ENCODE measurements at regions not wholly inside any gene's neighbourhood (a gene's known extent, or its start where the extent isn't known, plus 50 kb on each side); places are given as distances from the start of the nearest gene placed in this dataset.
A peak's percentile ranks its signal among the peaks of the same experiment; 100 is the strongest.

DNA sequence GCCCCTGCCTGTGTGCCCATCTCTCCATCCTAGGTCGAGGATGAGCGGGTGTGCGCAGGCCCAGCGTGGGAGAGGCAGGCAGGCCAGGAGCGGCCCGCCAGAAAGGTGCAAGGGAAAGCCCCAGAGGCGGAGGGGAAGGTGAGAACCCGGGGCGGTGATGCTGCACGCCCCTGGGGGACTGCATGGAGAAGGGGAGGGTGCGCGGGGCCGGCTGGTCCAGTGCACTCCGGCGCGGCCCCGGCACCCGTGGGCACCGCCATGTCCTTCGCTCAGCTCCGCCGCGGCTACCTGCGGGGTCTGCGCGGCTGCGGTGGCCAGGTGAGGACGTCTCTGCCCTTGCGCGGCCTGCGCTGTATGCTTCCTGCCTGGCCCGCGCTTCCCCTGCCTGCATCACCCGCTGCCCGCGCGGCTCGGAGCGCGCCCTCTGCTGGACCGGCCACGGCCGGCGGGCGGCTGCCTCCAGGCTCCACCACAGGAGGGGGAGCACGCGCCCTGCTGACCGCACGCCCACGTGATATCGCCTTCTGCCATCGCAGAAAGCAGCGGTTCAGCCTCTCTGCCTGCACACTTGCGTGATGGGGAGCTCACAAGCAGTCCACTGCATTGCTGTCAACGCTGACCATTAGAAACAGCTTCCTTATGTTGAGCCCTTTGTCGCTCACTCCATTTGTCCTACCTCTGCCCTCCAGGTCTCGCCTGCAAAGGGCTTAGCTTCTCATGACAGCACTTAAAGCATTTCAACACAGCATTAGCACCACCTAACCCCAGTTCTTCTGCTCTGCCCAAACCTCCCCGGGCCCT, 73.9 kb downstream of the CXCL12 start:
- Histone ChIP-seq H3K4me1 (replicated peaks) (peaks cover 4% of the 10 kb centered on the region; the same call in 1 of the 2 replicates), H3K36me3 (no peaks in the 10 kb centered on the region), H3K27ac (no peak overlapping the region), H3K9me3 (replicated peaks) (no peaks in the 10 kb centered on the region), H3K4me3 (no peak overlapping the region), H3K27me3 (replicated peaks) (no peaks in the 10 kb centered on the region)
- DNase-seq (ENCODE audit: low read depth in 1 of 2, low spot score in 2 of 2): peak; percentile 39 to 55

DNA sequence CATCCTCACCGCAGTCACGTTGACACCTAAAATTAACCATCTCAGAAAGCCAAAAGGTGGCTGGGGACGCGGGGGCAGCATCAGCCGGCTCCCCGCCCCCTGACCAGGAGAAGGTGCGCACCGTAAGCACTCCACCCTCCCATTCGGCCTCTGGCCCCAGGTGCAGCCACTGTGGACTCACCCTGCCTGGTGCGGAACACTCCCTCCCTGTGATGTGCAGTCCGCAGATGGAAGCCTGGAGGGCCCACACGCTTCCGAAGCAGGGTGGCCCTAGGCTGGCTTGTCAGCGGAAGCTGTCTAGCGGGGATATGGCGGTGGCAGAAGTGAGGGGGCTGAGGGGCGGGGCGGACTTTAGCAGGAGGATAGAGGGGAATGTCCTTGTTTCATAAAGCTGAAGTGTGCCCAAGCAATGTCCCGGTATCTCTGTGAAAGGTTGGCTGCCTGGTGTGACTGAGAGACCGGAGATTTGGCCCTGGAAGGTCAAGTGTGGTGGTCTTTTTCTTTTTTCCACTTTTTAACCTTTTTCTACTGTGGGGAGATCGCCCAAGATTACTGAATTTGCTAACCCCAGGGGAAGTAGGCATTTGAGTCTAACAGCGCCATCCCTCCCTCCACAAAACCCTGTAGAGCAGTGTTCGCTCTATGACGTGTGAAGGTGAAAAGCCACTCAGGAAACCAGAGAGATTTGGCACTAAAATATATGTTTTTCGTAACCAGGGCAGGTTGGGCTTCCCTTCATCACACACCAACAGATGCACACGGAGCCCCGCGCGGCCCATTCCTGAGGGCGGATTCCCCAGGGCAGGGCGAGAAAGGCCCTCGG, 74.7 kb downstream of the CXCL12 start:
- Histone ChIP-seq H3K27ac (no peak overlapping the region), H3K27me3 (replicated peaks) (no peaks in the 10 kb centered on the region), H3K9me3 (replicated peaks) (no peaks in the 10 kb centered on the region), H3K4me3 (no peak overlapping the region), H3K4me1 (replicated peaks) (peaks cover 4% of the 10 kb centered on the region; the same call in 1 of the 2 replicates), H3K36me3 (no peaks in the 10 kb centered on the region)
- DNase-seq (ENCODE audit: low read depth in 1 of 2, low spot score in 2 of 2): no peak

DNA sequence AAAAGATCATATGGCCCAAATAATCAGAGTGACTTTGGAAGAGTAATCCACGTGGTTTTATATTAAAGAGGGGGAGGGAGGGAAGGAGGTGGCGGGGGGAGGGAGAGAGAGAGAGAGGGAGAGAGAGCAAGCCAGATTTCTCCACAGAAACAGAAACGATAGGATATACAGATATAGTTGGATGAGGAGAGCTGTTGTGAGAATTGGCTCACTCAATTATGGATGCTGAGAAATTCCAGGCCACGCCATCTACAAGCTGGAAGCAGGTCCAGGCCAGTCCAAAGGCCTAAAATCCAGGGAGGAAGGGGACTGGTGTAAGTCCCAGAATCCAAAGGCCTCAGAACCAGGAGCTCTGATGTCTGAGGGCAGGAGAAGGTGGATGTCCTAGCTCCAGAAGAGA, 75.5 kb downstream of the CXCL12 start:
- DNase-seq (ENCODE audit: low read depth in 1 of 2, low spot score in 2 of 2): no peak
- no peak overlapping the region for H3K27ac ChIP-seq
- H3K27me3 ChIP-seq (replicated peaks): no peaks in the 10 kb centered on the region
- H3K4me1 ChIP-seq (replicated peaks): peaks cover 4% of the 10 kb centered on the region; the same call in 1 of the 2 replicates
- no peak overlapping the region for H3K4me3 ChIP-seq
- no peaks in the 10 kb centered on the region for H3K9me3 ChIP-seq (replicated peaks)
- no peaks in the 10 kb centered on the region for H3K36me3 ChIP-seq

DNA sequence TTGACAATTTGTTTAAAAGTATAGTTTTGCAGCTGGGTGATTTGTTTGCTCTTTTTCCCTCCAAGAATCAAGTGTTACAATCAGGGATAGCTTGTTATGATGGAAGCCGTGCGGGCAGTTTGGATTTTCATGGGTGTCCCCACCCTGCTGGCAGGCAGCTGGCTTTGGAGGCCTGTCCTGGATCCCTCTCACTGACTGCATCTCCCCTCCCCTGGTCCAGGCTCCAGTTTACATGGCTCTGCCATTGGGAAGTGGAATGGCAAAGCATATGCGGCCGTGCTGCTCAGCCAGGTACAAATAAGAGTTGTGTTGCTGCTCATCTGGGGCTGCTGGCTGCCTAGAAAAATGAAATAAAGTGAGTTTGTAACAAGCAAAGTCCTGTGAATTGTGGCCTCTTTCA, 76.0 kb downstream of the CXCL12 start:
- DNase-seq (ENCODE audit: low read depth in 1 of 2, low spot score in 2 of 2): no peak
- H3K27ac ChIP-seq: no peak overlapping the region
- no peaks in the 10 kb centered on the region for H3K36me3 ChIP-seq
- H3K9me3 ChIP-seq (replicated peaks): no peaks in the 10 kb centered on the region
- peaks cover 4% of the 10 kb centered on the region; the same call in 1 of the 2 replicates for H3K4me1 ChIP-seq (replicated peaks)
- no peak overlapping the region for H3K4me3 ChIP-seq
- H3K27me3 ChIP-seq (replicated peaks): no peaks in the 10 kb centered on the region

DNA sequence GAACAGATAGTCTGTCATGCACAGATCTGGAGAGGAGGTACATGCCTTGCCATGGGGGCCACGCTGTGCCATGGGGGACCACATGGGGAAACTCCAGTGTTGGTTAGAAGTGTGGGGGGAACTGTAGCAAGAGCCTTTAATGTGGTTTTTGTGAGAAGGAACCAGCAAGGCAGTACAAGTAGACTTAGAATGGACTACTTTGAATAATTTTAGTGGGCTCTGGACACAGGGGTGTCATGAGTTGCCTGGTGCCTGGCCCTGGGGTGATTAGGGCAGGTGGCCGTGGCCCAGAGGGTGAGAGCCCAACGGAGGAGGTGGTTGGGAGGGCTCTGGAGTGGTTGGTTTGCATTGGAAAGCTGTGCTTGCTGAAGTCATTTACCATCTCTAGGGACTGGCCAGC, 77.2 kb downstream of the CXCL12 start:
- H3K4me1 ChIP-seq (replicated peaks): peaks cover 4% of the 10 kb centered on the region; the same call in 1 of the 2 replicates
- no peak overlapping the region for H3K27ac ChIP-seq
- no peak for DNase-seq (ENCODE audit: low read depth in 1 of 2, low spot score in 2 of 2)
- no peaks in the 10 kb centered on the region for H3K27me3 ChIP-seq (replicated peaks)
- no peak overlapping the region for H3K4me3 ChIP-seq
- H3K9me3 ChIP-seq (replicated peaks): no peaks in the 10 kb centered on the region
- H3K36me3 ChIP-seq: no peaks in the 10 kb centered on the region

DNA sequence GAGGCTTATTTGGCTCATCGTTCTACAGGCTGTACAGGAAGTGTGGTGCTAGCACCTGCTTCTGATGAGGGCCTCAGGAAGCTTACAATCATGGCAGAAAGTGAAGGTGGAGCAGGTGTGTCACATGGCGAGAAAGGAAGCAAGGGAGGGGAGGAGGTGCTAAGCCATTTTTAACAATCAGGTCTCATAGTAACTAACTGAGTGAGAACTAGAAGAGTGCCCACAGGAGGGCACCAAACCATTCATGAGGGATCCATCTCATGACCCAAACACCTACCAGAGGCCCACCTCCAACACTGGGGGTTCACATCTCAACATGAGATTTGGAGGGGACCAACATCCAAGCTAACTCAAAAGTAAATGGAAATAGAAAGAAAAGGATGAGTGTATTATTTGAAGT, 78.1 kb downstream of the CXCL12 start:
- no peak for DNase-seq (ENCODE audit: low read depth in 1 of 2, low spot score in 2 of 2)
- no peaks in the 10 kb centered on the region for H3K27me3 ChIP-seq (replicated peaks)
- no peaks in the 10 kb centered on the region for H3K36me3 ChIP-seq
- no peaks in the 10 kb centered on the region for H3K9me3 ChIP-seq (replicated peaks)
- peaks cover 4% of the 10 kb centered on the region; the same call in 1 of the 2 replicates for H3K4me1 ChIP-seq (replicated peaks)
- no peak overlapping the region for H3K27ac ChIP-seq
- H3K4me3 ChIP-seq: no peak overlapping the region

DNA sequence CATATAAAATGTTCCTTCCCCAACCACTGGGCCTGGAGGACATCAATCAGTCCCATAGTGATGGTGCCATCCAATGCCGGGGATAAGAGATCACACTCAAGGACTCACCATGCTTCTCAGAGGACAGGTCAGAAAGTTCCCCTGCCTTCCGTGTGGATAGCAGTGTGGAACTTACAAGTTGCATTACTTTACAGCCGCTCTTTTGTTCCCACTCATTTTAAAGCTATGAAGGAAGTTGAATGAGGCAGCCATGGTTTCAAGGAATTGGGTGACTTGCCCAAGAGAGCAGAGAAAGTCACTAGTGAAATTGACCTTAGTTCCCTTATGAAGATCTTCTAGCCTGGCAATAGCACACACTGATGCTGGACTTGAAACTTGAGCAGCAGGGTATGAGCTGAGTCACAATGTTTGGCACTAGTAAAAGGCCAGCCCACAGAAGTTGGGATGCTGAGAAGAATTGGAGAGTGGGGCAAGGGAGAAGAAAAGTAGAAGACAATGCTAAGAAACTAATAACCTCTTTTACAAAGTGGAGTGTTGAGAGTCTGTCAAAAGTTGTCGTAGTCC, 78.7 kb downstream of the CXCL12 start:
- no peak overlapping the region for H3K4me3 ChIP-seq
- peaks cover 4% of the 10 kb centered on the region; the same call in 1 of the 2 replicates for H3K4me1 ChIP-seq (replicated peaks)
- no peaks in the 10 kb centered on the region for H3K27me3 ChIP-seq (replicated peaks)
- H3K9me3 ChIP-seq (replicated peaks): no peaks in the 10 kb centered on the region
- H3K36me3 ChIP-seq: no peaks in the 10 kb centered on the region
- H3K27ac ChIP-seq: no peak overlapping the region
- no peak for DNase-seq (ENCODE audit: low read depth in 1 of 2, low spot score in 2 of 2)

DNA sequence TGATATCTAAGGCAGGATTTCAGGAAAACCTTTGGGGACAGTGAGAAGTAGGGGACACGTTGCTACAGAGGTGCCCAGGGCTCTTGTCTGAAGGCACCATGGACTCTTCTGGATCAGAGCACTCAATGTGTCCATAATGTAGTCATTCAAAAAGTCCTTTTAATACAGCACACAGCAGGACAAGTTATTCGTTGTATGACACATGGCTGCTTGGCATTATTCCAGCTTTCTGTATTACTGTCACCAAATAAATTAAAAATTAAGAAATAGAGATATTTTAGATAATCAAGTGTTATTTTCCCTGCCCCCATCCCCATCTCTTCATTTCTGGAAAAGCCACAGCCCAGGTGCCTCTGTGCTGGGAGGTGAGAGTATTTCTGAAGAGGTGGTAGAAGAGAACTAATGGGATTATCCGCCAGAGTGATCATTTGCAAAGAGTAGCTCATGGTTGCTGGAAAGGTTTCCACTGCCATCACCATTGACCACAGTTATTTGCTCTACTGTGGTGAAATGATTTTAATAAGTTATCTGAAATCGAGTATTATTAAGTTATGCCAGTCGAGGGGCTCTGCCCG, 83.0 kb downstream of the CXCL12 start:
- Histone ChIP-seq H3K4me1 (replicated peaks) (no peaks in the 10 kb centered on the region), H3K36me3 (no peaks in the 10 kb centered on the region), H3K27ac (no peak overlapping the region), H3K4me3 (no peak overlapping the region), H3K9me3 (replicated peaks) (no peaks in the 10 kb centered on the region), H3K27me3 (replicated peaks) (no peaks in the 10 kb centered on the region)
- no peak for DNase-seq (ENCODE audit: low read depth in 1 of 2, low spot score in 2 of 2)

DNA sequence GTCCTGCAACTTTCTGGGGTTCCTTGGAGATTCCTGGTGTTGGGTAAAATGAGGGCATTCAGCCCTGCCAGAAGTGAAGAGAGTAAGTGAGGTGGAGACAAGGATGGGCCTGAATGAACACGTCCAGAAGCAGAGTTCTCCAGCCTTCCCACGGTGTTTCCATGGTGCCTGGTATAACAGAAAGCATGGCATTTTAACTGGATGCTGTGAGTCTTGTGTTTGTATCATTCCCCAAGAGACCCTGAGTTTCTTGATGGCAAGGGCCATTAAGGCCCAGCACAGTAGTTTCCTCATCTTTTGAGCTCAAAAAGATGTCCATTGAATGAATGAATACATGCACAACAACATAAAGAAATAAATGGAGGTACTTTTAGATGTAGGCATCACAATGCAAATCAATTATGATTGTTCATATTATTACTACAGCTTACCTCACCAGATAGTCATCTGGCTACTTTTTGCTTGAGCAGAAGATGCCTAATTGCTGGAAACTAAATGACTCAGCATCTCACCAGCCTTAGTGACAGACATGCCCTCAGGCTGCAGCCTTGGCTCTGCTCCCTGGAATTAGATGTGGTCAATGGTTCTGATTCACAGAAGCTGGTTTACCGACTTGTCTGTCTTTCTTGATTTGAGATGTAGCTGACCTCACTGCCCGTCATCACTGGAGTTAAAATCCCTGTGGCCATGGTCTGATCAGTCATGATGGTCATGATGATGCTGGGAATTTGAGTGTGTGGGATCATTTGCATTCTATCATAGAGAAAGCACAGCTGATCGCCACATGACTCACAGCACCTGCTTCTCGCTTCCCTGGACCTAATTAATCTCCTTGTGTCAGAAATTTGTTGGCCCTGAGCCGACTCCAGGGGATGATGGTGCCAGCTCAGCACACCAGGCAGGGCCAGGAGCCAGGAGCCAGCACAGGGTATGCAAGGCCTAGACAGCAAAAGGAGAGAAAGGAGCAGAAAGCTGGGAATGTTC, 83.9 kb downstream of the CXCL12 start:
- H3K9me3 ChIP-seq (replicated peaks): no peaks in the 10 kb centered on the region

DNA sequence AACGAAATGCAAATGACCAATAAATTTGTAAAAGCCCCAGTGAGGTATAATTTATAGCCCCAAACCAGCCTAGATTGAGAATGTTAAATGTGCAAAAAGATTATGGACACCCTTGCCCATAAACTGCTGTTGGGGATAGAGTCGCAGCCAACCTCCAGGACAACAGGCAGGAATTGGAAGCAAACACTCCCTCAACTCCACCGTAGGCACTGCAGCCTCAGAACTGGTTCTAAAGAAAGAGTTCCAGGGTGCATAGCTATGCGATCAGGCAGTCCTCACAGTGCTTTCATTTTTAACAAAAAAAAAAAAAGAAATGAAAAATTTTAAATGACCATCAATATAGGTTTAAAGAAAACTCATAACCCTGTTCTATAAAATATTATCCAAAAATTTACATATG, 86.2 kb downstream of the CXCL12 start:
- H3K27ac ChIP-seq: no peak overlapping the region
- H3K36me3 ChIP-seq: no peaks in the 10 kb centered on the region
- no peak overlapping the region for H3K4me3 ChIP-seq
- no peaks in the 10 kb centered on the region for H3K9me3 ChIP-seq (replicated peaks)
- no peak for DNase-seq (ENCODE audit: low read depth in 1 of 2, low spot score in 2 of 2)
- no peaks in the 10 kb centered on the region; the same call in 1 of the 2 replicates for H3K27me3 ChIP-seq (replicated peaks)
- H3K4me1 ChIP-seq (replicated peaks): no peaks in the 10 kb centered on the region

More for the DNA sequence above, 83.9 kb downstream of the CXCL12 start:
- Histone ChIP-seq H3K36me3 (no peaks in the 10 kb centered on the region), H3K4me1 (replicated peaks) (no peaks in the 10 kb centered on the region), H3K4me3 (no peak overlapping the region), H3K27me3 (replicated peaks) (no peaks in the 10 kb centered on the region), H3K27ac (no peak overlapping the region)
- peak; percentile 33 to 60 for DNase-seq (ENCODE audit: low read depth in 1 of 2, low spot score in 2 of 2)

DNA sequence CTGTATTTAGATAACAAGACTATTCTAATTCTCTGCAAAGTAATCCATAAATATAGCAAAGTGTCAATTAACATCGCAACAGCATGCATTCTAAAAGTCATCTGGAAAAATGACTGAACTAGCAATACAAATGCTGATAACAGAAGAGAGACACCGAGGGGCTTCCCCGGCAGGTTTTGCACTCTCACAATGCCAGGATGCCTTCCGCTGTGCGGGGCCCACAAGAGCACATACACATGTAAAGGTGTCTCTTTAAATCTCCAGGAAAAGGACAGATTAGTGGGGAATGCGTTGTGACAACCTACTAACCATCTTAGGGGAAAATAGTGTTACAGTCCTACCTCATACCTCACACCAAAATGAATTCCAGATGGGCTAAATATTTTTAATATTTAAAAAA, 86.9 kb downstream of the CXCL12 start:
- no peaks in the 10 kb centered on the region; the same call in 1 of the 2 replicates for H3K27me3 ChIP-seq (replicated peaks)
- no peaks in the 10 kb centered on the region for H3K4me1 ChIP-seq (replicated peaks)
- H3K36me3 ChIP-seq: no peaks in the 10 kb centered on the region
- no peak overlapping the region for H3K27ac ChIP-seq
- H3K9me3 ChIP-seq (replicated peaks): no peaks in the 10 kb centered on the region
- no peak for DNase-seq (ENCODE audit: low read depth in 1 of 2, low spot score in 2 of 2)
- no peak overlapping the region for H3K4me3 ChIP-seq

DNA sequence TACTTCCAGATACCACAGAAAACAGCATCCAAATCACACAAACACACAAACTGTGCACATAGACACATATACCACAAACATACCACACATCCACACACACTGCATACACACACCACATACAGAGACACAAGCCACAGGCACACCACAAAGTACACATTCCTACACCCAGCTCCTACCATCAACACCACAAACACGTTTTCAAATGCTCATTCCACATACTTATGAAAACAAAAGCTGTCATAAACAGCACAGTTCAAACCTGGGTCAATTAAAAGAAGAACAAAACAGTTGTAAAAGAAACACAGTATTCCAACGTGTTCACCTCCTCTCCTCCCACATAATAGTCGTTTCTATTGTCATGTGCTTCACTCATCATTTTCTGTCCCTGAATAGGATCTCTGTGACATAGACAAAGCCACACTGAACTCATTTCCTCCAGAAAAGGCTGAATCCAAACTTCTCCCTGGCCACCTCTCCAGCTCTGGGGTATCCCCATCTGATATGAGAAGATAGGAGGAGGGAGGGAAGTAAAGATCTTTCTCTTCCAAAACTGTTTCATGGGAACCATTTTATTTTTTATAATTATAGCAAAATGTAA, 89.2 kb downstream of the CXCL12 start:
- Histone ChIP-seq H3K4me3 (no peak overlapping the region), H3K36me3 (no peaks in the 10 kb centered on the region), H3K9me3 (replicated peaks) (no peaks in the 10 kb centered on the region), H3K27me3 (replicated peaks) (no peaks in the 10 kb centered on the region; the same call in 1 of the 2 replicates), H3K4me1 (replicated peaks) (no peaks in the 10 kb centered on the region), H3K27ac (no peak overlapping the region)
- no peak for DNase-seq (ENCODE audit: low read depth in 1 of 2, low spot score in 2 of 2)

All from SJSA1 (cell line).